Body of pancreas (tissue), 4 donors: ENCODE measurements at regions not wholly inside any gene's neighbourhood (a gene's known extent, or its start where the extent isn't known, plus 50 kb on each side); places are given as distances from the start of the nearest gene placed in this dataset.
A peak's percentile ranks its signal among the peaks of the same experiment; 100 is the strongest.

Experiments
- ATAC-seq: fragments of 150-250 bp; one replicate; pipeline ENCODE4 v1.9.1; 2016
- DNase-seq, 4 donors: peaks; one replicate each; pipeline ENCODE4 v3.0.0-alpha.2; 2019
- H3K27ac ChIP-seq, 4 donors: fragments of 200-600 bp; sonication (generic); 1 replicate in 3 of 4; 2 replicates in 1 of 4; pipeline versions ENCODE4 v1.5.1 to v1.6.1; 2016 to 2019; ENCODE audit warnings: mild to moderate bottlenecking in 1 of 4, mixed read lengths in 1 of 4, moderate library complexity in 1 of 4
- H3K27me3 ChIP-seq, 2 donors: fragments of 200-600 bp; sonication (generic); one replicate each; pipeline ENCODE4 v1.6.0; 2016; ENCODE audit warnings: mild to moderate bottlenecking in 1 of 2
- H3K36me3 ChIP-seq, 2 donors: fragments of 200-600 bp; sonication (generic); replicated peaks in 1 of 2; 2 replicates each; pipeline ENCODE4 v1.5.1; 2016; ENCODE audit warnings: low read depth in 2 of 2; ENCODE audit not compliant: insufficient read depth in 1 of 2
- H3K4me1 ChIP-seq: fragments of 200-600 bp; sonication (generic); one replicate; pipeline ENCODE4 v1.6.0; 2016
- H3K4me3 ChIP-seq, 2 donors: fragments of 200-600 bp; sonication (generic); 1 replicate in 1 of 2; 2 replicates in 1 of 2; pipeline ENCODE4 v1.5.1; 2016 to 2019
- H3K9me3 ChIP-seq, 3 donors: fragments of 200-600 bp; sonication (generic); 1 replicate in 2 of 3; 2 replicates in 1 of 3; pipeline ENCODE4 v1.5.1; 2016
- POLR2A ChIP-seq, 3 donors: fragments of 450-650 bp; IDR thresholded peaks; one replicate each; pipeline ENCODE4 v1.6.1; 2016; ENCODE audit warnings: antibody characterized with exemption in 3 of 3, mild to moderate bottlenecking in 2 of 3
- WGBS, 2 donors: methylation state at CpG; one replicate each; pipeline ENCODE4 v1.1.5; 2017; 5-methylcytosine and 5-hydroxymethylcytosine counted together
- intact Hi-C: fragments of 100-400 bp; cut with DNase I; formaldehyde crosslinking; loops from one replicate; pipeline ENCODE4 v1.15.1; 2023
- TF ChIP-seq, protein P1 (sequence below), 7 experiments: fragments of 450-650 bp in 4 of 7; fragments of 200-600 bp in 3 of 7; sonication (generic) in 3 of 7; IDR thresholded peaks; one replicate each; pipeline ENCODE4 v1.5.1; 2016 to 2019; ENCODE audit warnings: antibody characterized with exemption in 7 of 7

DNA sequence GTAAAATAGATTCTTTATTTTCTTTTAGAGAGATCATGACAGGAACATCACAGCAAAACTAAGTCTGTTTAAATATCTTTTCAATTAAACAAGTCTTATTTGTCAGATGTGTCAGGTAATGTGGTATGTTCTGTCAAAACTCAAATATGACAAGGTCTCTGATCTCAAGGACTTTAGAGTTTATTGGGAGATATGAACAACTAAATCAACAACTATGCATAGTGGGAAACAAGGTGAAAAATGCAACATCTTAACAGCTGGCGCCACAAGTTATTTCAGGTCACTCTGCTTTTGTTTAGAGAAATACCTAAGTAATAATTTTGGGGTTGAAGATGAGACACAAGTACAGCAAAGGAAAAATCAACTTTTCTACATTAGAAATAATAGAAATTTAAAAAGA, 779.4 kb upstream of the ADGRL4 start:
- no peak for DNase-seq
- Histone ChIP-seq H3K27ac (peak overlapping the region in 2 of 4 donors; percentile 18 to 36), H3K36me3 (no peaks in the 10 kb centered on the region), H3K4me3 (no peak overlapping the region), H3K27me3 (no peaks in the 10 kb centered on the region), H3K4me1 (peaks cover 21% of the 10 kb centered on the region), H3K9me3 (no peaks in the 10 kb centered on the region)
- ATAC-seq: peak; percentile 30
- 32 to 44% methylated on average over 1 of the region's 1 CpG for WGBS, 2 donors
- TF ChIP-seq, protein P1, sequence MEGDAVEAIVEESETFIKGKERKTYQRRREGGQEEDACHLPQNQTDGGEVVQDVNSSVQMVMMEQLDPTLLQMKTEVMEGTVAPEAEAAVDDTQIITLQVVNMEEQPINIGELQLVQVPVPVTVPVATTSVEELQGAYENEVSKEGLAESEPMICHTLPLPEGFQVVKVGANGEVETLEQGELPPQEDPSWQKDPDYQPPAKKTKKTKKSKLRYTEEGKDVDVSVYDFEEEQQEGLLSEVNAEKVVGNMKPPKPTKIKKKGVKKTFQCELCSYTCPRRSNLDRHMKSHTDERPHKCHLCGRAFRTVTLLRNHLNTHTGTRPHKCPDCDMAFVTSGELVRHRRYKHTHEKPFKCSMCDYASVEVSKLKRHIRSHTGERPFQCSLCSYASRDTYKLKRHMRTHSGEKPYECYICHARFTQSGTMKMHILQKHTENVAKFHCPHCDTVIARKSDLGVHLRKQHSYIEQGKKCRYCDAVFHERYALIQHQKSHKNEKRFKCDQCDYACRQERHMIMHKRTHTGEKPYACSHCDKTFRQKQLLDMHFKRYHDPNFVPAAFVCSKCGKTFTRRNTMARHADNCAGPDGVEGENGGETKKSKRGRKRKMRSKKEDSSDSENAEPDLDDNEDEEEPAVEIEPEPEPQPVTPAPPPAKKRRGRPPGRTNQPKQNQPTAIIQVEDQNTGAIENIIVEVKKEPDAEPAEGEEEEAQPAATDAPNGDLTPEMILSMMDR (IDR thresholded peaks at IDR 0.05): no peak
- TF ChIP-seq POLR2A (IDR thresholded peaks at IDR 0.05): no peak
- intact Hi-C loops: no loop called here

DNA sequence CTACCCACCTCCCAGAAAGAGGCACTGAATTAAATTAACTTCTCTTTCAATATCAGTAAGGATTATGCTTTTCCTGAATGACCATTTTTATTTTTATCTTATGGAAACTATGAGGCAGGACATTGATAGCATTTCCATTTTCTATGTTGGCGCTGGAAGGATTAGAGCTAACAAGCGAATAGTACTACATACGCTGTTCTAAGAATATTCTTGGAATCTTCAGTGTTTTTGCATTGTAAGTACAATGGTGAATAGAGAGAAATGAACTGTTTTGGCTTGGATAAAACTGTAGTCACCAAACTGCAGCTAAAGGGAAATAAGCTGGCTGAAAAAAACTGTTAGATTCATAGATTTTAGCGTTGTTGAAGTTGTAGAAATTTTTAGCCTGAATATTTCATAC, 779.0 kb upstream of the ADGRL4 start:
- TF ChIP-seq, protein P1 (IDR thresholded peaks at IDR 0.05): no peak
- no peak for TF ChIP-seq POLR2A (IDR thresholded peaks at IDR 0.05)
- ATAC-seq: peak; percentile 15

DNA sequence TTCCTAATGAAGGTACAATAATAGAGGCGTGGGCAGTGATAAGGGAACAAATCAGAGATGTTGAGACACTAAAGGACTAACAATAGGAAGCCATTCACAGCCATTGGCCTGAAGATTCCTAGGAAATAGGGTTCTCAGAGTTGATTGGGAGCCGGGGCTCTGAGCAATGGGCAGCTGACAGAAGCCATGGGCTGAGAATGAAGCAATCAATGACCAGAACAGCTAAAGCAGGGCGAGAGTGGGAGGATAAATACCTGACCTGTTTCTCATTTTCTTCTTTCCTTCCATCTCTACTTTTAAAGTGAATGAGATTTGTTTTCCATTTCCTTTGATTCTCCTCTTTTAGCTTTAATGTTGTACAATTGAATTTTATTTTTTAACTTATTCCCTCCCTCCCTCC, 774.7 kb upstream of the ADGRL4 start:
- WGBS, 2 donors: 88 to 93% methylated on average over 3 of the region's 3 CpGs
- DNase-seq (no peak), ATAC-seq (no peak)
- intact Hi-C loops: no loop called here
- no peaks in the 10 kb centered on the region for H3K9me3 ChIP-seq
- no peaks in the 10 kb centered on the region for H3K27me3 ChIP-seq
- no peaks in the 10 kb centered on the region for H3K36me3 ChIP-seq
- H3K4me3 ChIP-seq: no peak overlapping the region
- H3K4me1 ChIP-seq: peaks cover 13% of the 10 kb centered on the region
- no peak overlapping the region for H3K27ac ChIP-seq
- TF ChIP-seq, protein P1 (IDR thresholded peaks at IDR 0.05): no peak
- TF ChIP-seq POLR2A (IDR thresholded peaks at IDR 0.05): no peak

More for the DNA sequence above, 779.0 kb upstream of the ADGRL4 start:
- Histone ChIP-seq H3K4me3 (no peak overlapping the region), H3K27ac (peak overlapping the region in 2 of 4 donors; percentile 18 to 36), H3K9me3 (no peaks in the 10 kb centered on the region), H3K36me3 (no peaks in the 10 kb centered on the region), H3K27me3 (no peaks in the 10 kb centered on the region), H3K4me1 (peaks cover 18% of the 10 kb centered on the region)
- DNase-seq: no peak
- intact Hi-C loops: no loop called here
- 36 to 54% methylated on average over 4 of the region's 4 CpGs for whole genome bisulfite sequencing, 2 donors

DNA sequence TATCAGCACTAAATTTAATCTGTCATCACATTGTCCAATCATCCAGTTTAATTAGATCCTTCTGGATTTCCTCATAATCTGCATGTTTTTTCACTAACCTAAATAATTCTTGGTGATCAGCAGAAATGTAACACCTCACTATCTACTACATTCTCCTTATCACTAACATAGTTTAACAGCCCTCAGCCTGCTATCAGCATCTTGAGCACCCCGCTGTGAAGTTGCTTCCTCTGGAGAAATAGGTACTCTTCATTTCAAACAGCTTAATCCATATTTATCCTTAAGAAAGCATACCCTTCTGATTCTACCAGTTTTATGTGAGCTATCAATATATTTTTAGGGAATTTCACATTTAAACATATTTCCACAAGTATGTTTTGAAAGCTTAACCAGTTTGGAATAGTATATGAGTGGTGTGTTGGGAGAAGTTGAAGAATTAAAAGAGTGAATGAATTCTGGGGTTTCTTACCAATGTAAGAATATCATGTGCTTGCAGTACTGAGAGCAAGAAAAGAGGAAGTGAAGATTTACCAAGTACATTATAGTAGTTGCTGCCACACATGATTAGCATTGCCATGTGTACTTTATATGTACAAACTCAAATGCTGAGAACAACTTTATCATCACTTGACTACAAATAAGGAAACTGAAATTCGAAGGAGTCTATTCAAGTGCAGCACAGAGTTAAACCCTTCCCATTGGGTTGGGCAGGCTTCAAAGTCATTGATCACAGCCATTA, 771.1 kb upstream of the ADGRL4 start:
- TF ChIP-seq, protein P1 (IDR thresholded peaks at IDR 0.05): no peak
- no peak for TF ChIP-seq POLR2A (IDR thresholded peaks at IDR 0.05)
- H3K27ac ChIP-seq: no peak overlapping the region
- no peaks in the 10 kb centered on the region for H3K27me3 ChIP-seq
- DNase-seq (no peak), ATAC-seq (no peak)
- whole genome bisulfite sequencing, 2 donors: 51 to 52% methylated on average over 2 of the region's 2 CpGs
- no peaks in the 10 kb centered on the region for H3K36me3 ChIP-seq
- H3K9me3 ChIP-seq: no peaks in the 10 kb centered on the region
- no peak overlapping the region for H3K4me3 ChIP-seq
- H3K4me1 ChIP-seq: no peaks in the 10 kb centered on the region
- intact Hi-C loops: no loop called here

DNA sequence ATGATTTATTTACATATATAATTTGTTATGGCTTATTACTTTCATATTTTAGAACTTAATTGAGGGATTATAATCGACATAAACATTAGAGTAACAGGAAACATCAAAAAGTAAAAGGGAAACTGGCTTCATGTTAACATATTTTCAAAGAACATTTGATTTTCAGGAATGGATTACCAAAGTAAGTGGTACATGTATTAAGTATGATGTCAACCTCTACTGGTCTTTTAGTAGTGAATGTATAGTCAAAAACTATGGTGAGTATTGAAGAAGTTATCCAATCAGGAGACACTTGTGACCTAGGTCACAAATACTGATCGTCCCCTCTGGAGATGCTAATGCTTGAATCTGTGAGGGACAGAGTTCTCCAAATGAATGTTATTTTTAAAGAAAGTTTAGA, 768.9 kb upstream of the ADGRL4 start:
- no peaks in the 10 kb centered on the region for H3K4me1 ChIP-seq
- H3K4me3 ChIP-seq: no peak overlapping the region
- DNase-seq (no peak), ATAC-seq (no peak)
- no peaks in the 10 kb centered on the region for H3K36me3 ChIP-seq
- H3K27ac ChIP-seq: no peak overlapping the region
- WGBS, 2 donors: 82% methylated on average over 2 of the region's 2 CpGs
- H3K27me3 ChIP-seq: no peaks in the 10 kb centered on the region
- no peaks in the 10 kb centered on the region for H3K9me3 ChIP-seq
- TF ChIP-seq, protein P1 (IDR thresholded peaks at IDR 0.05): no peak
- no peak for TF ChIP-seq POLR2A (IDR thresholded peaks at IDR 0.05)
- intact Hi-C loops: no loop called here
